Pancreas (tissue), 10 donors: ENCODE measurements at regions not wholly inside any gene's neighbourhood (a gene's known extent, or its start where the extent isn't known, plus 50 kb on each side); places are given as distances from the start of the nearest gene placed in this dataset.

ENCODE experiments used
- ATAC-seq, 4 donors: fragments of 200-7000 bp; cut with Tn5 transposase; one replicate each; pipeline versions ENCODE4 v1.8.0 to v1.9.1; 2020; ENCODE audit warnings: mild to moderate bottlenecking in 4 of 4, moderate library complexity in 4 of 4
- DNase-seq, 6 donors: peaks; one replicate each; pipeline ENCODE4 v3.0.0-alpha.2; 2020
- FAIRE-seq: peaks from 2 replicates; lab custom pipeline; 2012; peaks lifted over from hg19 to GRCh38; lab: Jason Lieb, UNC
- H3K27ac ChIP-seq, 4 donors: fragments of 200-600 bp; sonication (generic); 1 replicate in 3 of 4; 2 replicates in 1 of 4; pipeline versions ENCODE4 v1.5.0 to v1.8.0; 2020
- H3K27me3 ChIP-seq, 4 donors: fragments of 200-600 bp; one replicate each; pipeline ENCODE4 v1.8.0; 2021
- H3K36me3 ChIP-seq, 3 donors: fragments of 200-600 bp; sonication (generic) in 1 of 3; one replicate each; pipeline versions ENCODE4 v1.5.0 to v1.8.0; 2020 to 2021
- H3K4me1 ChIP-seq, 3 donors: fragments of 200-600 bp; one replicate each; pipeline ENCODE4 v1.8.0; 2021
- H3K4me3 ChIP-seq, 4 donors: fragments of 200-600 bp; sonication (generic) in 2 of 4; one replicate each; pipeline versions ENCODE4 v1.5.0 to v1.8.0; 2020 to 2021
- H3K9me3 ChIP-seq, 4 donors: fragments of 200-600 bp; one replicate each; pipeline ENCODE4 v1.8.0; 2021
- CTCF ChIP-seq, 4 donors: fragments of 200-600 bp; sonication (generic) in 3 of 4; IDR thresholded peaks; one replicate each; pipeline versions ENCODE4 v1.5.0 to v1.8.0; 2021; ENCODE audit warnings: antibody characterized with exemption in 4 of 4
- WGBS, 2 donors: extraction: QIAGEN DNeasy Blood & Tissue Kit; methylation state at CpG; one replicate each; pipeline ENCODE4 v1.1.7; 2013; 5-methylcytosine and 5-hydroxymethylcytosine counted together
- intact Hi-C, 3 donors: fragments of 100-400 bp; cut with DNase I; formaldehyde crosslinking; loops; one replicate each; pipeline versions ENCODE4 v1.11.1 to v1.14.2; 2022
- donor health status: healthy with polysubstance abuse.
- donor health status: DM: no; HTN: no; CAD: no; lungs with moderate emphysema.
- donor health status: DM: no; HTN: no; CAD: no.
- donor health status: control.
- donor health status: control.
- donor health status: Bipolar disorder and iron deficiency.
- donor health status: DM: yes; HTN: yes; CAD: no.
- donor health status: DM: no; HTN: no; CAD: no.
- donor health status: DM: no; HTN: no; CAD: no.
- donor health status: DM: yes; HTN: yes; CAD: no.

DNA sequence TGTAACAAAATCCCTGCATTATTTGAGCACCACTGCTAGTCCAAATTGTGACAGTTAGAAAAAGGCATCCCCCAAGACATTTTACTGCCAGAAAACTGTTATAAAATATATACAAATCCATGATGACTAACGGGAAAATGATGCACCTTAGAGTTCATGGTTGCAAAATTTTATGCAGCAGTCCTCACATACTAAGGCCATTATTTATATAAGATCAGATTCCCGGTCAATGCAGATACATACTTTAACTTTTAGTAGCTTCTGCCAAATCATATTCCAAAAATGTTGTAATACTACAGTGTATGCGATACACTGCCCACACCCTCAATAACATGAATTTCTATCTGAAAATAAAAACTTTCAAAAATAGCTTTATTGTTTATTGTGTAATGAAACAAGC lies 239.9 kb upstream of the ZNF32 start:
- ATAC-seq (no peak), DNase-seq (no peak), FAIRE-seq (no peak)
- no peak for TF ChIP-seq CTCF (IDR thresholded peaks at IDR 0.05)
- no peaks in the 10 kb centered on the region for H3K4me1 ChIP-seq
- intact Hi-C loops = no loop called here
- no peaks in the 10 kb centered on the region for H3K27me3 ChIP-seq
- 83 to 84% methylated on average over 3 of the region's 3 CpGs for WGBS, 2 donors
- no peak overlapping the region for H3K27ac ChIP-seq
- H3K9me3 ChIP-seq = peaks cover 0 to 3% (median 0%) of the 10 kb centered on the region in 4 donors
- H3K36me3 ChIP-seq = no peaks in the 10 kb centered on the region
- H3K4me3 ChIP-seq = no peak overlapping the region

GRCh38 chr10:43885842-43886241 lies 237.2 kb upstream of the ZNF32 start:
- H3K27ac ChIP-seq = no peak overlapping the region
- TF ChIP-seq CTCF (IDR thresholded peaks at IDR 0.05) = peak in 2 of 4 donors; percentile 19 to 31
- H3K27me3 ChIP-seq = no peaks in the 10 kb centered on the region
- ATAC-seq (peak; percentile 76 to 94 (median 85)), FAIRE-seq (no peak), DNase-seq (peak in 3 of 6 donors; percentile 39 to 54 (median 39))
- H3K4me1 ChIP-seq = no peaks in the 10 kb centered on the region
- 33 to 49% methylated on average over 2 of the region's 2 CpGs for WGBS, 2 donors
- H3K9me3 ChIP-seq = peaks cover 0 to 3% (median 0%) of the 10 kb centered on the region in 4 donors
- intact Hi-C loops = no loop called here
- no peak overlapping the region for H3K4me3 ChIP-seq
- no peaks in the 10 kb centered on the region for H3K36me3 ChIP-seq

GRCh38 chr10:43885252-43885651 lies 236.6 kb upstream of the ZNF32 start:
- no peak overlapping the region for H3K27ac ChIP-seq
- no peak for DNase-seq
- no peak overlapping the region for H3K4me3 ChIP-seq
- peaks cover 0 to 3% (median 0%) of the 10 kb centered on the region in 4 donors for H3K9me3 ChIP-seq
- no peak for FAIRE-seq
- ATAC-seq = no peak
- H3K36me3 ChIP-seq = no peaks in the 10 kb centered on the region
- no peaks in the 10 kb centered on the region for H3K27me3 ChIP-seq
- H3K4me1 ChIP-seq = no peaks in the 10 kb centered on the region
- no peak for TF ChIP-seq CTCF (IDR thresholded peaks at IDR 0.05)
- intact Hi-C loops = no loop called here
- 91 to 95% methylated on average over 5 of the region's 5 CpGs for WGBS, 2 donors

GRCh38 chr10:43884501-43885105 lies 235.9 kb upstream of the ZNF32 start:
- intact Hi-C loops = no loop called here
- Histone ChIP-seq H3K36me3 (no peaks in the 10 kb centered on the region), H3K4me1 (no peaks in the 10 kb centered on the region), H3K9me3 (peaks cover 0 to 2% (median 0%) of the 10 kb centered on the region in 4 donors), H3K4me3 (no peak overlapping the region), H3K27me3 (no peaks in the 10 kb centered on the region), H3K27ac (no peak overlapping the region)
- TF ChIP-seq CTCF (IDR thresholded peaks at IDR 0.05) = no peak
- DNase-seq (no peak), ATAC-seq (no peak), FAIRE-seq (no peak)
- 74 to 75% methylated on average over 8 of the region's 8 CpGs for WGBS, 2 donors

DNA sequence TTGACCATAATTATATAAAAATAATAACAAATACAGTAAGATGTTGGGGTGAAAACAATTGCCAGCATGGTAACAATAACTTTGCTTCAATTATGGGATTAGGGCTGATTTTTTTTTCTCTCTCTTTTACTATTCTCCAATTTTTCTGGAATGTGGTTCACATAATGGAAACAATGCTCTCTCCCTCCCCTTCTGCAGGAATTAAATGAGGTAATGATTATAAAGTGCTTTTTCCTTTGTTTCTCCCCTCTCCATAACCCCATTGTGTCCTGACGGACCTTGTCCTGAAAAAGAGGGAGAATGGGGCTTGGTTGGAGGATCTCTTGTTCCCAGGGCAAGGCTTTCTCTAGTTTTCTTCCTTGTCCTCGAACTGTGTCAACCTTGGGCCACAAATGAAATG lies 234.0 kb upstream of the ZNF32 start:
- no peak overlapping the region for H3K4me3 ChIP-seq
- FAIRE-seq = no peak
- H3K9me3 ChIP-seq = no peaks in the 10 kb centered on the region
- H3K27me3 ChIP-seq = no peaks in the 10 kb centered on the region
- intact Hi-C loops = no loop called here
- 75 to 81% methylated on average over 2 of the region's 2 CpGs for WGBS, 2 donors
- DNase-seq = no peak
- no peak for TF ChIP-seq CTCF (IDR thresholded peaks at IDR 0.05)
- no peaks in the 10 kb centered on the region for H3K36me3 ChIP-seq
- H3K4me1 ChIP-seq = no peaks in the 10 kb centered on the region
- H3K27ac ChIP-seq = no peak overlapping the region
- no peak for ATAC-seq
